ENCODE measurements at regions not wholly inside any gene's neighbourhood (a gene's known extent, or its start where the extent isn't known, plus 50 kb on each side); places are given as distances from the start of the nearest gene placed in this dataset.

DNA sequence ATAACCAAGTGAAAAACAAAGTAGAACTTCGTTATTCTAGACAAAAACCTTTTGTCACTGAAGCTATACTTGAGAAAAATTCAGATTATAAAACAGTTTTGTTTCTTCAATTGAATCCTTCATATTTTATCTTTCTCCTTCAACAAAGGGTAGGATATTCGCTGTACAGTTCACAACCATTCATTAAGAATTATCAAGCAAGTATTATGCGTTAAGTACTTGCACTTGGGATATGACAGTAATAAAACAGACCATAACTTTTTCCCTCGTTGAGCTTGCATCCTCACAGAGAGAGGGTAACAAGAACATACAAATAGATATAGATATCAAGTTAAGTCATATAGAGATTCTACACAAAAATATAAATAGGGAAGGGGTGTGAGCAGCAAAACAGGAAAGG is 61.2 kb upstream of the MEOX2 start:
- TF ChIP-seq, protein P1, sequence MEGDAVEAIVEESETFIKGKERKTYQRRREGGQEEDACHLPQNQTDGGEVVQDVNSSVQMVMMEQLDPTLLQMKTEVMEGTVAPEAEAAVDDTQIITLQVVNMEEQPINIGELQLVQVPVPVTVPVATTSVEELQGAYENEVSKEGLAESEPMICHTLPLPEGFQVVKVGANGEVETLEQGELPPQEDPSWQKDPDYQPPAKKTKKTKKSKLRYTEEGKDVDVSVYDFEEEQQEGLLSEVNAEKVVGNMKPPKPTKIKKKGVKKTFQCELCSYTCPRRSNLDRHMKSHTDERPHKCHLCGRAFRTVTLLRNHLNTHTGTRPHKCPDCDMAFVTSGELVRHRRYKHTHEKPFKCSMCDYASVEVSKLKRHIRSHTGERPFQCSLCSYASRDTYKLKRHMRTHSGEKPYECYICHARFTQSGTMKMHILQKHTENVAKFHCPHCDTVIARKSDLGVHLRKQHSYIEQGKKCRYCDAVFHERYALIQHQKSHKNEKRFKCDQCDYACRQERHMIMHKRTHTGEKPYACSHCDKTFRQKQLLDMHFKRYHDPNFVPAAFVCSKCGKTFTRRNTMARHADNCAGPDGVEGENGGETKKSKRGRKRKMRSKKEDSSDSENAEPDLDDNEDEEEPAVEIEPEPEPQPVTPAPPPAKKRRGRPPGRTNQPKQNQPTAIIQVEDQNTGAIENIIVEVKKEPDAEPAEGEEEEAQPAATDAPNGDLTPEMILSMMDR (conservative IDR thresholded peaks at IDR 0.05; ENCODE audit: low read depth), result no peak
- CTCF ChIA-PET, result no interaction called here
- POLR2A ChIA-PET (ENCODE audit: low non-redundant PET), result no interaction called here
- no peak overlapping the region for H3K27ac ChIP-seq
- DNase-seq (ENCODE audit: low spot score), result no peak

DNA sequence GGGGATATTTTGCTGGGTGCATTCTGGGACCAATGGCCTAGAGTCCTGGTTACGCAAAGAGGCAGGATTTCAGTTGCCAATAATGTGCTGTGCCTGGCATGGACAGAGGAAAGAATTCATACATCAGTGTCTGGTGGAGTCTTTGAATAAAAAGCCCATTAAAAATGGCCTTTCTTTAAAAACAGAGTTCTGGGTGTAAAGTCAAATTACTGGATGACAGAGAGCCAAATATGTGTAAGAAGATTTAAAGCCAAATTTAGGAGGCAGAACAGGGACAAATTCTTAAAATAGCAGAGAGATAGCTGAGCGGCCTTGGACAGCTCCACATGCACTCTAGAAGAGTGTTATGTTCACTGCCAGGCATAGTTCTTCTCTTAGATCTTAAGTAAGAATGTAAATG is 60.8 kb upstream of the MEOX2 start:
- no peak for DNase-seq (ENCODE audit: low spot score)
- H3K27ac ChIP-seq, result no peak overlapping the region
- CTCF ChIA-PET, result no interaction called here
- POLR2A ChIA-PET (ENCODE audit: low non-redundant PET), result no interaction called here
- TF ChIP-seq, protein P1 (conservative IDR thresholded peaks at IDR 0.05; ENCODE audit: low read depth), result no peak

DNA sequence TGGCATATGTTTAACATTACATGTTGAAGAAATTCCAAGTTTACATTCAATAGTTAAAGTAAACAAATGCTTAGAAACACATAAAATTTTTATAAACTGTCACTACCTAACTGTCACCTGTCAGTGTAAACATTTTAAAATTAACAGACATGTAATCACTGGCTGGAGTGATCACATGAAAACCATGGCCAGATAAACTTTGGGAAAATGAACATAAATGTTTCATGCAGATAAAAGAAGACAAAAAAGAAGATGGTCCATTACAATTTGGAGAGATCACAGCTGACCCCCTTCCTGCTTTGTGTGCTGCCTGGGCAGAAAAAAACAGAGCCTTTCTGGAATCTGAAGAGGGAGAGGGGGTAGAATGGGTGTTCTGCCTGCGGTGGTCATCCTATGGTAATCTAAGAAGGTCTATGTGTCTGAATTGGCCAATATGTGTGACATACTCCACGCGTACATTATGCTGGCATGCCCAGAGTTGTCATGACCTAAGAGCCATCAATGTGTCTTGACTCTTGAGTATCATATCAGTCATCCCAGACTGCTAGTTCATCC is 57.5 kb upstream of the MEOX2 start:
- no peak overlapping the region for H3K27ac ChIP-seq
- DNase-seq (ENCODE audit: low spot score), result no peak
- ChIA-PET CTCF (no interaction called here), POLR2A (ENCODE audit: low non-redundant PET) (no interaction called here)
- TF ChIP-seq, protein P1 (conservative IDR thresholded peaks at IDR 0.05; ENCODE audit: low read depth), result no peak

DNA sequence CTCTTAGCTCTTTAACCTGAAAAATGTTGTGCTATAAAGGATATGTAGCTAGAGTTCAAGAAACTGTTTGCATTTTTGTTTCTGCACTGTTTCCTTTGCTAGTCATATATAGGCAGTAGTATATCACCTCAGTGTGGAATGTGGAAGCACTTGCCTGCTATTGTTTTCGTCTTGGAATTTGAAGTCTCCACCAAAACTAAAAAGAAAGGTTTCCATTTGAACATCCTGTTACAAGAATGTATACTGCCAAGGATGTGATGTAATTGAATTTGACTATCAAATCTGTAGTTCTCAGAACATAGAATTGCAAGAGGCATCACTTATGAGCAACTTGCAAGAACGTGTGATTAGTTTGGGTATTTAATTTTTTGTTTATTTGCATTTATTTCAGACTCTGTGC is 51.1 kb upstream of the MEOX2 start:
- no peak overlapping the region for H3K27ac ChIP-seq
- TF ChIP-seq, protein P1 (conservative IDR thresholded peaks at IDR 0.05; ENCODE audit: low read depth), result no peak
- ChIA-PET POLR2A (ENCODE audit: low non-redundant PET) (no interaction called here), CTCF (interaction anchor here (0.7 kb wide), 1 partner anchor 16 kb away, joined by 11 read pairs; no protein-coding TSS in a partner anchor)
- no peak for DNase-seq (ENCODE audit: low spot score)
